Mesothelial cell of epicardium (in vitro differentiated cells): ENCODE measurements at regions not wholly inside any gene's neighbourhood (a gene's known extent, or its start where the extent isn't known, plus 50 kb on each side); places are given as distances from the start of the nearest gene placed in this dataset.

ENCODE experiments used
- DNase-seq, 2 experiments: peaks; one replicate each; pipeline ENCODE4 v3.0.0; 2021; ENCODE audit warnings: low spot score in 2 of 2; ENCODE audit not compliant: unreplicated experiment in 2 of 2
- H3K27ac Mint-ChIP-seq: 2 replicates; pipeline ENCODE4 v1.8.0; 2021; ENCODE audit warnings: mixed read lengths
- H3K27me3 Mint-ChIP-seq: 2 replicates; pipeline ENCODE4 v1.8.0; 2021; ENCODE audit warnings: low read depth, mixed read lengths
- H3K36me3 Mint-ChIP-seq: 2 replicates; pipeline ENCODE4 v1.8.0; 2021; ENCODE audit warnings: mixed read lengths
- H3K4me1 Mint-ChIP-seq: 2 replicates; pipeline ENCODE4 v1.8.0; 2021; ENCODE audit warnings: mixed read lengths
- H3K4me3 Mint-ChIP-seq: 2 replicates; pipeline ENCODE4 v1.8.0; 2021; ENCODE audit warnings: mild to moderate bottlenecking, moderate library complexity, mixed read lengths
- H3K9me3 Mint-ChIP-seq: 2 replicates; pipeline ENCODE4 v1.8.0; 2021; ENCODE audit warnings: mixed read lengths
- CTCF ChIP-seq: fragments of 200-600 bp; sonication (generic); IDR thresholded peaks from one replicate; pipeline ENCODE4 v1.5.0; 2021; ENCODE audit warnings: antibody characterized with exemption; ENCODE audit not compliant: unreplicated experiment

- TF ChIP-seq CTCF, result no peak
- Mint-ChIP-seq H3K4me3 (no peak overlapping the region), H3K4me1 (no peaks in the 10 kb centered on the region), H3K9me3 (peaks cover 11% of the 10 kb centered on the region), H3K27me3 (no peaks in the 10 kb centered on the region), H3K36me3 (no peaks in the 10 kb centered on the region), H3K27ac (no peak overlapping the region)
- DNase-seq, result no peak
Measured at GRCh38 chr1:187714470-187714869, 885.7 kb downstream of the PLA2G4A start.

DNA sequence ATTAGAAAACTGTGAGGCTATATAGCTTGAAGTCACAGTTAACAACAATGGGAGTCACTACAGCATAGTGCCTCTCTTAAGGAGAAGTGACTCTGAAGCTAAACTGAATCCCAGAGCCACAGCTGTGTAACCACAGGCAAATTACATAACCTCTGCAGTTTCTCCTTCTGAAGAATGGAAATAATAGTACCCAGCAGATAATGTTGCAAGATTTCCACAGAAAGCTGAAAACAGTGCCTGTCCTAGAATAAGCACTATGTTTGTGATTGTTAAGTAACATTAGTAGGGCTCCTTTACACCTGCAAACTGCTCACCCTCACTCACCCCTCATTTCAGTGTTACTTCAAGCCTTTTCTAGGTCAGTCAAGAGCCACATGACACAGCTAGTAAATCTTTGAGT is 886.7 kb downstream of the PLA2G4A start:
- TF ChIP-seq CTCF, result no peak
- no peak overlapping the region for H3K4me3 Mint-ChIP-seq
- no peak for DNase-seq
- H3K4me1 Mint-ChIP-seq, result no peaks in the 10 kb centered on the region
- no peaks in the 10 kb centered on the region for H3K27me3 Mint-ChIP-seq
- peaks cover 11% of the 10 kb centered on the region for H3K9me3 Mint-ChIP-seq
- H3K36me3 Mint-ChIP-seq, result no peaks in the 10 kb centered on the region
- H3K27ac Mint-ChIP-seq, result no peak overlapping the region

DNA sequence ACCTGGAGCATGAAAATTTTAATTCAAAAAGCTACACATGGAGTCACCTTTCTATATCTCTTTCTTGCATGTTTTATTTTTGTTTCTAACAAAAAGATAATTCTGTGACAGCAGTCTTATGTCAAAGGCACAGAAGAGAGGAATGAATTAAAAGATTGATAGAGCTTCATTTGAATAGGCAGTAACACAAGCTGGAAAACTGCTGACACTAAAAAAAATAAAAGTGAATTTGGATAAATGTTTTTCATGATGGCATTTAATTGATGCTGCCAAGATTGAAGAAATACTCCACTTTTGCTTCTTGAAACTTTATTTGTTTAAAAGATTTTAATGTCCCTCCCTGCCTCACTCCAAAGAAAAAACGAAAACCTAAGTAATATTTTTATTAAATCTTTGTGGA is 887.4 kb downstream of the PLA2G4A start:
- Mint-ChIP-seq H3K9me3 (peaks cover 6% of the 10 kb centered on the region), H3K27ac (no peak overlapping the region), H3K27me3 (no peaks in the 10 kb centered on the region), H3K4me1 (no peaks in the 10 kb centered on the region), H3K4me3 (no peak overlapping the region), H3K36me3 (no peaks in the 10 kb centered on the region)
- no peak for DNase-seq
- TF ChIP-seq CTCF, result no peak

GRCh38 chr1:187718527-187718926 is 889.8 kb downstream of the PLA2G4A start:
- Mint-ChIP-seq H3K36me3 (no peaks in the 10 kb centered on the region), H3K27me3 (no peaks in the 10 kb centered on the region), H3K4me1 (no peaks in the 10 kb centered on the region), H3K9me3 (no peaks in the 10 kb centered on the region), H3K27ac (no peak overlapping the region), H3K4me3 (no peak overlapping the region)
- no peak for TF ChIP-seq CTCF
- no peak for DNase-seq

DNA sequence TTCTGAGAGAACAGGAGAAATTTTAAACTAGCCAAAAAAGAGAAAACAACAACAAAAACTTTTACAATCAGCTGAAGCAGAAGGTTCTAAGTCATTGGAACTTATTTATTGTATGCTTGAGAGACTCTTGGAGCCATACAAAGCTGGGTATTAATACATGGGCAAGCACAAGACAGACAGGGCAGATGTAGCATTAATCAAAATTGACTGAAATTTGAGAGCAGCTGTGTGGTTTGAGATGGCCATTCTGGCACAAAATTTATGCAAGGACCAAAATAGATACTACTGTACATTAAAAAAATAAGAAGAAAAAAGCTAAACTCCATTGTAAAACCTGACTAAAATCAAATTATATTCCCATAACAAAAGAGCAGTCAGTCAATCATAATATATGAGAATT is 892.5 kb downstream of the PLA2G4A start:
- DNase-seq, result no peak
- Mint-ChIP-seq H3K27me3 (no peaks in the 10 kb centered on the region), H3K4me1 (no peaks in the 10 kb centered on the region), H3K36me3 (no peaks in the 10 kb centered on the region), H3K27ac (no peak overlapping the region), H3K9me3 (no peaks in the 10 kb centered on the region), H3K4me3 (no peak overlapping the region)
- TF ChIP-seq CTCF, result no peak

- no peaks in the 10 kb centered on the region for H3K27me3 Mint-ChIP-seq
- no peaks in the 10 kb centered on the region for H3K4me1 Mint-ChIP-seq
- no peak overlapping the region for H3K4me3 Mint-ChIP-seq
- H3K9me3 Mint-ChIP-seq, result peaks cover 6% of the 10 kb centered on the region
- TF ChIP-seq CTCF, result no peak
- H3K27ac Mint-ChIP-seq, result no peak overlapping the region
- no peaks in the 10 kb centered on the region for H3K36me3 Mint-ChIP-seq
- no peak for DNase-seq
Measured at GRCh38 chr1:187725216-187725615, 896.5 kb downstream of the PLA2G4A start.
